ENCODE measurements at regions not wholly inside any gene's neighbourhood (a gene's known extent, or its start where the extent isn't known, plus 50 kb on each side); places are given as distances from the start of the nearest gene placed in this dataset.

DNA sequence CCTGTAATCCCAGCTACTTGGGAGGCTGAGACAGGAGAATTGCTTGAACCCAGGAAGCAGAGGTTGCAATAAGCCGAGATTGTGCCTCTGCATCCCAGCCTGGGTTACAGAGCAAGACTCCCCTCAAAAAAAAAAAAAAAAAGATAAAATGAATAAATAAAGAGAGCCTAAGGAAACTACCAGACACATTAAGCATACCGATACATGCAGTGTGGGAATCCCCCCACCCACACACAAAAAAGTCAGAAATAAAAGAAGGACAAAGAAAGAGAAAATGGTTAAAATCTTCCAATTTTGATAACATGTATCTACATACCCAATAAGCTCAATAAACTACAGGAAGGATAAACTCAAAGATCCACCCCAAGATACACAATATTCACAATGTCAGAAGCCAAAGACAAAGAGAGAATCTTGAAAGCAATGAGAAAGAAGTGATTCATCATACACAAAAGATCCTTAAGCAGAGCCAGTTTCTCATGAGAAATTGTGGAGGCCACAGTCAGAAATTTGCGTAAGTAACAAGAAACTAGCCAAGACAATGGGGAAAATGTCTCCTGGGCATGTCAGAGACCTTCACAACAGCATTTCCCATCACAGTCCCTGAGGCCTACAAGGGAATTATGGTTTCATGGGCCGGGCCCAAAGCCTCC is 1197.0 kb downstream of the AMY1C start:
- TF ChIP-seq, protein P1, sequence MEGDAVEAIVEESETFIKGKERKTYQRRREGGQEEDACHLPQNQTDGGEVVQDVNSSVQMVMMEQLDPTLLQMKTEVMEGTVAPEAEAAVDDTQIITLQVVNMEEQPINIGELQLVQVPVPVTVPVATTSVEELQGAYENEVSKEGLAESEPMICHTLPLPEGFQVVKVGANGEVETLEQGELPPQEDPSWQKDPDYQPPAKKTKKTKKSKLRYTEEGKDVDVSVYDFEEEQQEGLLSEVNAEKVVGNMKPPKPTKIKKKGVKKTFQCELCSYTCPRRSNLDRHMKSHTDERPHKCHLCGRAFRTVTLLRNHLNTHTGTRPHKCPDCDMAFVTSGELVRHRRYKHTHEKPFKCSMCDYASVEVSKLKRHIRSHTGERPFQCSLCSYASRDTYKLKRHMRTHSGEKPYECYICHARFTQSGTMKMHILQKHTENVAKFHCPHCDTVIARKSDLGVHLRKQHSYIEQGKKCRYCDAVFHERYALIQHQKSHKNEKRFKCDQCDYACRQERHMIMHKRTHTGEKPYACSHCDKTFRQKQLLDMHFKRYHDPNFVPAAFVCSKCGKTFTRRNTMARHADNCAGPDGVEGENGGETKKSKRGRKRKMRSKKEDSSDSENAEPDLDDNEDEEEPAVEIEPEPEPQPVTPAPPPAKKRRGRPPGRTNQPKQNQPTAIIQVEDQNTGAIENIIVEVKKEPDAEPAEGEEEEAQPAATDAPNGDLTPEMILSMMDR (IDR thresholded peaks at IDR 0.05): no peak
- TF ChIP-seq EP300 (IDR thresholded peaks at IDR 0.05) (no peak), POLR2A (IDR thresholded peaks at IDR 0.05) (no peak)
